ENCODE measurements at regions not wholly inside any gene's neighbourhood (a gene's known extent, or its start where the extent isn't known, plus 50 kb on each side); places are given as distances from the start of the nearest gene placed in this dataset.

GRCh38 chr2:7592618-7593140, 675.5 kb downstream of the RNF144A start:
- H3K36me3 ChIP-seq (ENCODE audit: control insufficient read depth, insufficient read depth, low read length) = no peaks in the 10 kb centered on the region
- H3K4me3 ChIP-seq (ENCODE audit: low read depth, low read length) = no peak overlapping the region
- Mint-ChIP-seq H3K27ac (ENCODE audit: unreplicated experiment) (no peak overlapping the region), H3K36me3 (ENCODE audit: insufficient read depth, unreplicated experiment) (no peaks in the 10 kb centered on the region), H3K27me3 (ENCODE audit: insufficient read depth, unreplicated experiment) (peaks cover 3% of the 10 kb centered on the region), H3K9me3 (ENCODE audit: unreplicated experiment) (no peaks in the 10 kb centered on the region), H3K4me1 (ENCODE audit: low read depth, unreplicated experiment) (peaks cover 7% of the 10 kb centered on the region), H3K4me3 (ENCODE audit: unreplicated experiment) (no peak overlapping the region)
- TF ChIP-seq CTCF (IDR thresholded peaks at IDR 0.05; ENCODE audit: insufficient read depth in 1 of 2, low read depth in 1 of 2, low read length in 1 of 2, severe bottlenecking in 1 of 2, unreplicated experiment in 1 of 2) = no peak
- H3K4me1 ChIP-seq = no peaks in the 10 kb centered on the region
- no peaks in the 10 kb centered on the region for H3K27me3 ChIP-seq (replicated peaks; ENCODE audit: control insufficient read depth, insufficient read depth, low read length)
- no peaks in the 10 kb centered on the region; the same call in 1 of the 2 replicates for H3K9me3 ChIP-seq
- intact Hi-C loops (cut with micrococcal nuclease; ENCODE audit: unreplicated experiment) = no loop called here
- POLR2A ChIA-PET = no interaction called here
- CTCF ChIA-PET = no interaction called here
- no TSS peak for BruUV-seq (replicated peaks)
- no peak for DNase-seq

- DNase-seq = no peak
- Histone ChIP-seq H3K4me1 (no peaks in the 10 kb centered on the region), H3K9me3 (no peaks in the 10 kb centered on the region; the same call in 1 of the 2 replicates), H3K4me3 (ENCODE audit: low read depth, low read length) (no peak overlapping the region), H3K27me3 (replicated peaks; ENCODE audit: control insufficient read depth, insufficient read depth, low read length) (no peaks in the 10 kb centered on the region), H3K36me3 (ENCODE audit: control insufficient read depth, insufficient read depth, low read length) (no peaks in the 10 kb centered on the region)
- CTCF ChIA-PET = no interaction called here
- POLR2A ChIA-PET = no interaction called here
- intact Hi-C loops (cut with micrococcal nuclease; ENCODE audit: unreplicated experiment) = no loop called here
- H3K9me3 Mint-ChIP-seq (ENCODE audit: unreplicated experiment) = no peaks in the 10 kb centered on the region
- H3K4me1 Mint-ChIP-seq (ENCODE audit: low read depth, unreplicated experiment) = peaks cover 7% of the 10 kb centered on the region
- H3K27ac Mint-ChIP-seq (ENCODE audit: unreplicated experiment) = no peak overlapping the region
- TF ChIP-seq CTCF (IDR thresholded peaks at IDR 0.05; ENCODE audit: insufficient read depth in 1 of 2, low read depth in 1 of 2, low read length in 1 of 2, severe bottlenecking in 1 of 2, unreplicated experiment in 1 of 2) = no peak
- BruUV-seq (replicated peaks) = no TSS peak
- no peak overlapping the region for H3K4me3 Mint-ChIP-seq (ENCODE audit: unreplicated experiment)
- H3K27me3 Mint-ChIP-seq (ENCODE audit: insufficient read depth, unreplicated experiment) = peaks cover 3% of the 10 kb centered on the region
- no peaks in the 10 kb centered on the region for H3K36me3 Mint-ChIP-seq (ENCODE audit: insufficient read depth, unreplicated experiment)
Measured at GRCh38 chr2:7593360-7593759, 676.1 kb downstream of the RNF144A start.

GRCh38 chr2:7594211-7594610, 677.0 kb downstream of the RNF144A start:
- Mint-ChIP-seq H3K36me3 (ENCODE audit: insufficient read depth, unreplicated experiment) (no peaks in the 10 kb centered on the region), H3K9me3 (ENCODE audit: unreplicated experiment) (no peaks in the 10 kb centered on the region), H3K4me3 (ENCODE audit: unreplicated experiment) (no peak overlapping the region), H3K27ac (ENCODE audit: unreplicated experiment) (no peak overlapping the region), H3K4me1 (ENCODE audit: low read depth, unreplicated experiment) (peaks cover 7% of the 10 kb centered on the region), H3K27me3 (ENCODE audit: insufficient read depth, unreplicated experiment) (peaks cover 3% of the 10 kb centered on the region)
- H3K27me3 ChIP-seq (replicated peaks; ENCODE audit: control insufficient read depth, insufficient read depth, low read length) = no peaks in the 10 kb centered on the region
- H3K4me1 ChIP-seq = no peaks in the 10 kb centered on the region
- intact Hi-C loops (cut with micrococcal nuclease; ENCODE audit: unreplicated experiment) = no loop called here
- no TSS peak for BruUV-seq (replicated peaks)
- DNase-seq = no peak
- no peaks in the 10 kb centered on the region for H3K9me3 ChIP-seq
- POLR2A ChIA-PET = no interaction called here
- H3K4me3 ChIP-seq (ENCODE audit: low read depth, low read length) = no peak overlapping the region
- no peaks in the 10 kb centered on the region for H3K36me3 ChIP-seq (ENCODE audit: control insufficient read depth, insufficient read depth, low read length)
- no peak for TF ChIP-seq CTCF (IDR thresholded peaks at IDR 0.05; ENCODE audit: insufficient read depth in 1 of 2, low read depth in 1 of 2, low read length in 1 of 2, severe bottlenecking in 1 of 2, unreplicated experiment in 1 of 2)
- CTCF ChIA-PET = no interaction called here

Measured in Caco-2 (cell line).